GM19239 (cell line): ENCODE measurements at regions not wholly inside any gene's neighbourhood (a gene's known extent, or its start where the extent isn't known, plus 50 kb on each side); places are given as distances from the start of the nearest gene placed in this dataset.
"Not testable (repeated sequence)": the region's sequence is repeated elsewhere in the genome, so short reads cannot be mapped to it uniquely, and the experiment has no call there.

ENCODE experiments used
- DNase-seq: peaks from one replicate; pipeline ENCODE4 v3.0.0; 2011; ENCODE audit warnings: low spot score; ENCODE audit not compliant: insufficient read length
- FAIRE-seq: peaks from 2 replicates; lab custom pipeline; 2011; peaks lifted over from hg19 to GRCh38; lab: Jason Lieb, UNC

- no peak for FAIRE-seq
- DNase-seq, result no peak
These were observed 85.7 kb downstream of the SUCLG1 start for GRCh38 chr2:84373391-84373790.

GRCh38 chr2:84362541-84362940 lies 96.5 kb downstream of the SUCLG1 start:
- FAIRE-seq, result no peak
- no peak for DNase-seq

- no peak for DNase-seq
- no peak for FAIRE-seq
These were observed 121.0 kb downstream of the SUCLG1 start for GRCh38 chr2:84338069-84338468.

- FAIRE-seq (no peak), DNase-seq (no peak)
These were observed 131.3 kb downstream of the SUCLG1 start for GRCh38 chr2:84327645-84328249.

GRCh38 chr2:84326831-84327432 lies 132.1 kb downstream of the SUCLG1 start:
- FAIRE-seq (no peak), DNase-seq (no peak)

GRCh38 chr2:84323890-84324289 lies 135.2 kb downstream of the SUCLG1 start:
- DNase-seq (no peak), FAIRE-seq (no peak)

GRCh38 chr2:84320940-84321339 lies 138.1 kb downstream of the SUCLG1 start:
- FAIRE-seq (no peak), DNase-seq (no peak)

GRCh38 chr2:84319581-84319980 lies 139.5 kb downstream of the SUCLG1 start:
- no peak for FAIRE-seq
- DNase-seq, result no peak

GRCh38 chr2:84317135-84317534 lies 141.9 kb downstream of the SUCLG1 start:
- FAIRE-seq, result no peak

GRCh38 chr2:84314901-84315330 lies 144.2 kb downstream of the SUCLG1 start:
- peak; percentile 80 for FAIRE-seq
- peak; percentile 38 for DNase-seq

More at GRCh38 chr2:84317135-84317534, 141.9 kb downstream of the SUCLG1 start:
- DNase-seq, result no peak

- DNase-seq (no peak), FAIRE-seq (no peak)
These were observed 144.8 kb downstream of the SUCLG1 start for GRCh38 chr2:84314250-84314649.

- FAIRE-seq, result no peak
- DNase-seq, result no peak
These were observed 149.8 kb downstream of the SUCLG1 start for GRCh38 chr2:84309281-84309680.

- FAIRE-seq (no peak), DNase-seq (no peak)
These were observed 152.7 kb downstream of the SUCLG1 start for GRCh38 chr2:84306361-84306760.

- DNase-seq, result peak; percentile 39
- peak; percentile 90 for FAIRE-seq
These were observed 156.3 kb downstream of the SUCLG1 start for GRCh38 chr2:84302513-84303412.

- no peak for FAIRE-seq
- no peak for DNase-seq
These were observed 157.4 kb downstream of the SUCLG1 start for GRCh38 chr2:84301717-84302116.

GRCh38 chr2:84300696-84301029 lies 158.4 kb downstream of the SUCLG1 start:
- FAIRE-seq (no peak), DNase-seq (no peak)

GRCh38 chr2:84300001-84300695 lies 158.9 kb downstream of the SUCLG1 start:
- FAIRE-seq, result not testable (repeated sequence)

GRCh38 chr2:84299211-84299775 lies 159.8 kb downstream of the SUCLG1 start:
- DNase-seq, result no peak
- FAIRE-seq, result no peak

More at GRCh38 chr2:84300001-84300695, 158.9 kb downstream of the SUCLG1 start:
- DNase-seq, result not testable (repeated sequence)

- DNase-seq (no peak), FAIRE-seq (no peak)
These were observed 161.9 kb downstream of the SUCLG1 start for GRCh38 chr2:84297155-84297554.

GRCh38 chr2:84293791-84294380 lies 165.2 kb downstream of the SUCLG1 start:
- no peak for DNase-seq
- no peak for FAIRE-seq
